ENCODE measurements at regions not wholly inside any gene's neighbourhood (a gene's known extent, or its start where the extent isn't known, plus 50 kb on each side); places are given as distances from the start of the nearest gene placed in this dataset.

DNA sequence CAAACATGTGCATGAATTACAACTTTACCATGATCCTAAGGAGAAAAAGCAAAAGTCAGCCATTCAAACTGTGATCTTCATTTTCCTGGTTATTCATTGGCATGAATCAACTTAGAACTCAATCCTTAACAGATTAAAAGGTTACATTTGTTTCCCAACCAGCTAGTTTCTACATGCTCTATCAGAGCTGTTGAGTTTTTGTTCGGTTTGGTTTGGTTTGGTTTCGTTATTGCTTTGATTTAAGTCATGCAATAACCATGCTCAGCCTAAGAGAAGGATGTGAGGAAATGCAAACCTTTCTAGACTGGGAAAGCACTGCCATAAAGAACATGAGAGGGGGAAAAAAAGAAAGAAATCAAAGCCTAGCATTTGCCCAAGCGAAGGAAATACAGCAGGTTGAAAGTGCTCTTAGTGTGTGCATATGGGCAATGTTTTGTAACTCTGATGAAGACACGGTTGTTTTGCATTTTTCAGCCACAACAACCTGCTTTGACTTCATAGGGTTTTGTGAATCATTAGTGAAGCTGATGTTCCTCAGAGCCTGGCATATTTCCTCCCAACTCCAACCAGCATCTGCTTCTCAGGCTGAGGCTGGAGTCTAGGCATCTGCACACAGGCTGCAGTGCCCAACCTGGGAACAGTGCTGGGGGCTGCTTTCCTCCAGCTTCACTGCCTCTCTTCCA is 234.3 kb downstream of the ZNF674 start:
- H3K4me3 ChIP-seq (ENCODE audit: low read depth, low read length): no peak overlapping the region
- DNase-seq (ENCODE audit: low read depth): no peak

DNA sequence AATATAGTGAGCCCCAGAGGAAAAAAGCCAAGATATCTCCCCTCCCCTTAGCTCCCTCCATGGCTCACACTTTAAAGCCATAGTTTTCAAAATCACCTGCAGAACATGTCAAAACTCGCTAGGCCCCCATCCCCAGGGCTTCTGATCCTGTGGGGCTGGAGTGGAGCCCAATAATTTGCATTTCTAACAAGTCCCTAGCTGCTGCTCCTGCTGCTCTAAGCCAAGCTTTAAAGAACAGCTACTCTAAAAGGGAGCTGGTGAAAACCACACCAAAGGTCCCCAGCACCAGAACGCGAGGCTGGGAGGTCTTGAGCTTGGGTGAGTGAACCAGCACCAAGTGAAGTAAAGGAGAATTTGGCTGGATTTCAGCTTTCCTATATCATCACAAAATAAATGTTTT is 237.1 kb downstream of the ZNF674 start:
- DNase-seq (ENCODE audit: low read depth): no peak

GRCh38 chrX:46306103-46306502 is 239.1 kb downstream of the ZNF674 start:
- DNase-seq (ENCODE audit: low read depth): no peak
- H3K4me3 ChIP-seq (ENCODE audit: low read depth, low read length): no peak overlapping the region

More for the DNA sequence above, 237.1 kb downstream of the ZNF674 start:
- H3K4me3 ChIP-seq (ENCODE audit: low read depth, low read length): no peak overlapping the region

- no peak for DNase-seq (ENCODE audit: low read depth)
- H3K4me3 ChIP-seq (ENCODE audit: low read depth, low read length): no peak overlapping the region
Measured at GRCh38 chrX:46305431-46305830, 239.8 kb downstream of the ZNF674 start.

- DNase-seq (ENCODE audit: low read depth): no peak
- no peak overlapping the region for H3K4me3 ChIP-seq (ENCODE audit: low read depth, low read length)
Measured at GRCh38 chrX:46301903-46302302, 243.3 kb downstream of the ZNF674 start.

- no peak overlapping the region for H3K4me3 ChIP-seq (ENCODE audit: low read depth, low read length)
- no peak for DNase-seq (ENCODE audit: low read depth)
Measured at GRCh38 chrX:46298821-46299220, 246.4 kb downstream of the ZNF674 start.

GRCh38 chrX:46295963-46296362 is 249.3 kb downstream of the ZNF674 start:
- no peak for DNase-seq (ENCODE audit: low read depth)
- H3K4me3 ChIP-seq (ENCODE audit: low read depth, low read length): no peak overlapping the region

DNA sequence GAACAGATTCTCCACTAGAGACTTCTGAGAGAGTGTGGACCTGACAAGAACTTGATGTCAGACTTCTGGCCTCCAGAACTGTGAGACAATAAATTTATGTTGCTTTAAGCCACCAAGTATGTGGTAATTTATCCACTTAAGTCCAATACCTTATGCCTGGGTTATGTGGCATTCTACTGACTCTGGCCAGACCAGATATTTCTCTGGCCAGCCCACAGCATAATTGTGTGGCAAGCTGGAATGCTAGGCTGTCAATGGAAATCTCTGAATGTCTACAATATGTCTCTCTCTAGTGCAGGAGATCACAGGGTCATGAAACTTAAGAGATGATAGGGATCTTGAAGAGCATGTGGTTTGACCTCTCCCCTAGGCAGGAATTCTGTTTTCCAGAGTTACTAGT is 251.0 kb downstream of the ZNF674 start:
- DNase-seq (ENCODE audit: low read depth): no peak
- no peak overlapping the region for H3K4me3 ChIP-seq (ENCODE audit: low read depth, low read length)

DNA sequence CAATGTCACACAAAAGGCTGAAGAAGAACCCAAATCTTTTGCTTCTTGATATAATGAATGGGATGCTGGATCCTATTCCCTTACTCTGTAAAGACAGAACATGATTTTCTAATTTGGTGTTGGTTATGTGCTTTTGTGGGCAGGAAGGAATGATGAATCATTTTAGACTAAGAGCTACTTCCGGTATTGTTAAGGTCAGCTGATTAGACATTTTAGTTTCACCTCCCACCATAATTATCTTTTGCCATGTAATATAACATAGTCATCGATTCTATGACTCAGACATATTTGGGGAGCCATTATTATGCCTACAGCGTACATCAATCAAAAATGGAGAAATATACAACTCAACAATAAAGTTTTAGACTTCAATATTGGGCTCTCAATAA is 265.3 kb downstream of the ZNF674 start:
- DNase-seq (ENCODE audit: low read depth): no peak
- no peak overlapping the region for H3K4me3 ChIP-seq (ENCODE audit: low read depth, low read length)

- no peak for DNase-seq (ENCODE audit: low read depth)
- H3K4me3 ChIP-seq (ENCODE audit: low read depth, low read length): no peak overlapping the region
Measured at GRCh38 chrX:46279214-46279924, 265.9 kb downstream of the ZNF674 start.

DNA sequence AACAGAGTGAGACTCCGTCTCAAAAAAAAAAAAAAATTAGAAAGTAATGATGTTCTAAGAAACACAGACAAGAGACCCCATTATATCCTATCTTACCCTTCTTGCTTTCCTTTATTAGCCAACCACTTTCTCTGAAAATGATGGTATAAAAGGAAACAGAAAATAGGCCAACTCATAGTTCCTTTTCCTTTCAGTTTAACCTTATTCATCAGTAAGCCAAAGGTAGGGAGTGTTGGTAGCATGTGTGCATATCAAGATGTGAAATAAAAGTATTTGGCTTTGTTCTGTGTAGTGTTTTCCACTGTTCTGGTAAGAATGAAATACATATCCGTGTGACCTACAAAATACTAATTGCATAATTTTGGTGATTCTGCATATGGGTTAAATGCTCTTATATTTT is 266.6 kb downstream of the ZNF674 start:
- no peak for DNase-seq (ENCODE audit: low read depth)
- H3K4me3 ChIP-seq (ENCODE audit: low read depth, low read length): no peak overlapping the region

DNA sequence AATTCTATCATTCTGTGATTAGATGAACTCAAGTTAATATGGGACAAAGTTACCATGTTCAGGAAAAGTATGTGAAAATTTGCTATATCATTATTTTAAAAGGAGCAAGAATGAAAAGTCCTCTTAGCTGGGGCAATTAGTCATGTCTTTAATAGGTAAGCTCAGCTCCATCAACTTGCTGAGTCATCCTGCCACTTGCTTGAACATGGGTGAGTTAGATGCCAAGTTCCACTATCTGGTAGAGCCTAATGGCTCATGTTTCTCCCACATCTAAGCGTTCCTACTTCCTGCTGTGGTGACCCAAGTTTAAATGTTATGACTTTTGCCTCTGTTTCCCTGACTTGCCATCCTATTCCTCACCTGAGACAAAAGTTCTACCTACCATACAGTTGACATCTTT is 276.8 kb downstream of the ZNF674 start:
- DNase-seq (ENCODE audit: low read depth): no peak
- H3K4me3 ChIP-seq (ENCODE audit: low read depth, low read length): no peak overlapping the region

- no peak for DNase-seq (ENCODE audit: low read depth)
- no peak overlapping the region for H3K4me3 ChIP-seq (ENCODE audit: low read depth, low read length)
Measured at GRCh38 chrX:46263494-46263893, 281.7 kb downstream of the ZNF674 start.

- no peak overlapping the region for H3K4me3 ChIP-seq (ENCODE audit: low read depth, low read length)
- no peak for DNase-seq (ENCODE audit: low read depth)
Measured at GRCh38 chrX:46262304-46262703, 282.9 kb downstream of the ZNF674 start.

DNA sequence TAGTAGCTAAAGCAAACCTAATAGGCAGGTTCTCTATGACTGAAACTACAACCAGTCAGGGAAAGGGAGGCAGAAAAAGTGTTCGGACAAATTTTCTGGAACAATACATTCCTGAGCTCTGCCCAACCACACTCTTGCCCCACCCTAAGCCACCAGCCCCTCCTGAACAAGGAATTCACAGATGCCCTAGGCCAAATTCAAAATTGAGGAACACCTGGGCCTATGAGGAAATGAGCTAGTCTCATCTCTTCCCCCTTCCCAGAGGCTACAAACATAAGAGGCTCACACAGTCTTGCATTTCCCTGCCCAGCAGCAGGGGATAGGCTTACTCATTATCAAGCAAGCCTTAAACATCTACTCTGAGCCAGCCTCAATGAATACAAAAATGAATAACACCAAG is 284.7 kb downstream of the ZNF674 start:
- H3K4me3 ChIP-seq (ENCODE audit: low read depth, low read length): no peak overlapping the region
- no peak for DNase-seq (ENCODE audit: low read depth)

DNA sequence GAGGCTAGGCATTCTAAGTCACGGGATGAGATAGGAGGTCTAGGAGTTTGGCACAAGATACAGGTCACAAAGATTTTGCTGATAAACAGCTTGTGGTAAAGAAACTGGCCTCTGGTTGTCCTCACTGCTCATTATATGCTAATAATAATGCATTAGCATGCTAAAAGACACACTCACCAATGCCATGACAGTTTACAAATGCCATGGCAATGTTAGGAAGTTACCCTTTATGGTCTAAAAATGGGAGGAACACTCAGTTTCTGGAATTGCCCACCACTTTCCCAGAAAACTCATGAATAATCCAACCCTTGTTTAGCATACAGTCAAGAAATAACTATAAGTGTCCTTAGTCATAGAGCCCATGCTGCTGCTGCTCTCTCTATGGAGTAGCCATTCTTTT is 286.9 kb downstream of the ZNF674 start:
- no peak for DNase-seq (ENCODE audit: low read depth)
- H3K4me3 ChIP-seq (ENCODE audit: low read depth, low read length): no peak overlapping the region

- no peak overlapping the region for H3K4me3 ChIP-seq (ENCODE audit: low read depth, low read length)
- no peak for DNase-seq (ENCODE audit: low read depth)
Measured at GRCh38 chrX:46257451-46257879, 287.8 kb downstream of the ZNF674 start.

DNA sequence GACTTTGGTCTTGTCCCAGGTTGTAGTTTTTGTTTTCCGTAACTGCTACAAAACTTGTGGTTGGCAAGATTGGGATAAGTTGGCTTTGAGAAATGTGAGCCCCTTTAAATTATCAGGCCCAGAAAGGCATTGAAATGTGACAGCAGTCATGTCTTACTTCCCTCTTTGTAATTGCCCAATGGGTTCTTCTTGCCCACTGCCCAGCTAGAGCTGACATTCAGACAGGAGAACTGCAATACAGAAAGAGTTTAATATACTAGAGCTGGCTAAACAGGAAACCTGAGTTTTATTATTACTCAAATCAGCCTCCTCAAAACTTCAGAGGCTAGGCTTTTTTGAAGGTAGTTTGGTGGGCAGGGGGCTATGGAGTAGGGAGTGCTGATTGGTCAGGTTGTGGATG is 288.3 kb downstream of the ZNF674 start:
- no peak overlapping the region for H3K4me3 ChIP-seq (ENCODE audit: low read depth, low read length)
- no peak for DNase-seq (ENCODE audit: low read depth)

DNA sequence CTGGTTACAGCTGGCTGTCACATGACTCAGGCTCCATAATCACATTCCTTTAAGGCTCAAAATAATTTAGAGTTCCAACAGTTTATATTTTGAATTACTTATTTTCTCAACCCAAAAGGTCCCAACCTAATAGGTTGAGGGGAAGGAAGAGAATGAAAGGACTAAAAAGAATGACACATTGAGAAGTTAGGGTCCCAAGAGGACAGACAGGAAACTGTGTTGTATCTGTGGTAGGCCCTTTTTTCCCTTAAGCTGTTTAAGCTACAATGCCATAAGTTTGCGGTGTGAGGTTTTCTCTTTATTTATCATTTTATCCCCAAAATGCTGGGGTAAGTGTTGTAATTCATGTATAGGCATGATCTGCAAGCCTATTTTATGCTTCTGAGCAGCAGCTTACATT is 290.2 kb downstream of the ZNF674 start:
- no peak overlapping the region for H3K4me3 ChIP-seq (ENCODE audit: low read depth, low read length)
- no peak for DNase-seq (ENCODE audit: low read depth)

DNA sequence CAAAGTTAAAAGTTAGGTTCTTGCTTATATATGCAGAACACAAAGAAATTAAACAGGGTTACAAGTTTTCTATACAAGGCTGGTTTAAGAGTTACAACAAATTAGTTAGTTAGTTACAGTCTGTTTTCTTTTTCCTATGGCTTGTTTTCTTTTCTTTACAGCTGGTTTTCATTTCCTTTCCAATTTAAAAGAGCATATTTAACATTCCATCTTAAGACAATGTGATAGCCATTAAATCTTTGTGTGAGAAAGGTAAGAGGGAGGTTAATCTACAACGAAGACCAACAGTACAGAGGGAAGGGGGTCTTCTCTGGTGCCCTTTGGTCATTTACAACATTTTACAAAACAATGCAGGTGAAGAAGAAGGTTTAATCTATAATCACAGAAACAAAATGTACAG is 290.6 kb downstream of the ZNF674 start:
- no peak overlapping the region for H3K4me3 ChIP-seq (ENCODE audit: low read depth, low read length)
- no peak for DNase-seq (ENCODE audit: low read depth)

GRCh38 chrX:46251755-46252154 is 293.5 kb downstream of the ZNF674 start:
- peak; percentile 30 for DNase-seq (ENCODE audit: low read depth)

More at GRCh38 chrX:46251755-46252154, 293.5 kb downstream of the ZNF674 start:
- H3K4me3 ChIP-seq (ENCODE audit: low read depth, low read length): no peak overlapping the region
